ENCODE measurements at regions not wholly inside any gene's neighbourhood (a gene's known extent, or its start where the extent isn't known, plus 50 kb on each side); places are given as distances from the start of the nearest gene placed in this dataset.
"Not testable (repeated sequence)": the region's sequence is repeated elsewhere in the genome, so short reads cannot be mapped to it uniquely, and the experiment has no call there.

DNA sequence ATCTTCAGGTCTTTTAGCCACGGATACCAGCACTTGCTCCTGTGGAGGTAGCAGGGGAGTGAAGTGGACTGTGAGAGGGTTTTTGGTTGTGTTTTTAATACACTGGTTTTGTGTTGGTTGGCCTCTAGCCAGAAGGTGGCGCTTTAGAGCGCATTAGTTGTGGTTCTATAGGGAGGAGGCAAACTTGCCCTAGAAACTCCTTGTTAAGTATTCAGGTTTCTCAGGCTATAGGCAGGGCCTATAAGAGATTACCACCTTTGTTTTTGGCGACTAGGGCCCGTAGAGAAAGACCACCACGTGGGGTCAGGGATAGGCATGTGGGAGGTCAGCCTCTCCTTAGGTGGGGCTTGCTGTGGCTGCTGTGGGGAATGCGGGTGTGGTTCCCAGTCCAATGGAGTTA is 221.6 kb upstream of the SPANXN4 start:
- DNase-seq (ENCODE audit: insufficient read length, low spot score), result no peak
- FAIRE-seq, result no peak

DNA sequence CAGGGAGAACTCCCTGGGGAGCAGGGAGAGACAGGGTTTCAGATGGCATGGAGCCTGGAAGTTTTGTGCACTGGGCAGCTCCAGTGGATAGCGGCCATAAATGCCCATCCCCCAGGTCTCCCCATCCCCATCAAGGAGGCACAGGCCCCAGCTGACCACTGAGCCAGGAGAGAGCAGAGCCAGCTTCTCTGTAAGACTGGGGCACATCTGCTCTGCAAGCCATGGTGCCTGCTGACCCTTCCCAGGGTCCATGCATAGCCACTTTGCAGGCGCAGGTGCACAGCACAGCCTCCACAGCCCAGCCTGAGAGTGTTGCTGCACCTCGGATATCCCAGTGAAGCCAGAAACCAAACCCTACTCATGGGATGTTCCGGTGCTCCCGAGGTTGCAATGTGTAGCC is 206.3 kb upstream of the SPANXN4 start:
- no peak for FAIRE-seq
- no peak for DNase-seq (ENCODE audit: insufficient read length, low spot score)

DNA sequence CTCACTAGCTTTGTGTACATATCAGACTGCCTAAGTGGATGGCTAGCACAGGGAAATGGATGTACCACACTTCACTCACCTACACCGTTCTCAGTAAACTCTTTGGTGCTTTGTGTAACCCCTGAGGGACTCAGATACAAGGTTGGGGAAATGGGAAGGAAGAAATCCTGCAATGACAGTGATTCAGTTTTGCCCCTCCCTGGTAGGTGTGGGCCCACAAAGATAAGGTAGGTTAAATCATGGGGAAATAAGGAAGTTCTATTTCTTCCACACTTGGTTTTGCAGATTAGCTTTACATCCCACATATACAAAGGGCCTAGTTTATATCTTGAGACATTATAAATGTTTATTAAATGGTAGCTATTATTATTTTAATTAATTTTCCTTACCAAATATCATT is 197.6 kb upstream of the SPANXN4 start:
- FAIRE-seq (no peak), DNase-seq (ENCODE audit: insufficient read length, low spot score) (no peak)

DNA sequence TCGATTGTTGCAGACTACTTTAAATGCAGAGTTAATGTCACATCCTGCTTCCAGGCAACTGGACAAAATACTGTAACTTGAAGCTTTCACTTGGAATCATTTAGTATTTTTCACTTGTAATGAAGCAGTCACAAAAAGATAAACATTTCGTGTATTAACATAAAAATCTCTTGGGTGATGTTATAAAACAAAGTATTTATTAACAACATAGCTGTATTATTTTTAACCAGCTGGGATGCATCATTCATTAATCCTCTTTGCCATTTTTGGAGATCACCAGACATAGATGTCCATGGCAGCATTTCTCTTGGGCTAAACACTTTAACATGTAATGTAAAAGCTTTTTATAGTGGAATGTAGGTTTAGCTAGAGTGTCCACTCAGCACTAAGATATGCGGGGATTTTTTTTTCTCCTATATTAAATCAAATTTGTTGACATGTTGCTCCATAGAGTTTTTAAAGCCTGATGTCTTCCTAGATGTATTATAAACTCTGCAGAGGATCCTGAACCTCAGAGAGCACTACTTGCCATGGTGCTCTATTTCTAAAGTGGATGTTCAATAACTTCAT is 193.7 kb upstream of the SPANXN4 start:
- DNase-seq (ENCODE audit: insufficient read length, low spot score), result peak; percentile 5

DNA sequence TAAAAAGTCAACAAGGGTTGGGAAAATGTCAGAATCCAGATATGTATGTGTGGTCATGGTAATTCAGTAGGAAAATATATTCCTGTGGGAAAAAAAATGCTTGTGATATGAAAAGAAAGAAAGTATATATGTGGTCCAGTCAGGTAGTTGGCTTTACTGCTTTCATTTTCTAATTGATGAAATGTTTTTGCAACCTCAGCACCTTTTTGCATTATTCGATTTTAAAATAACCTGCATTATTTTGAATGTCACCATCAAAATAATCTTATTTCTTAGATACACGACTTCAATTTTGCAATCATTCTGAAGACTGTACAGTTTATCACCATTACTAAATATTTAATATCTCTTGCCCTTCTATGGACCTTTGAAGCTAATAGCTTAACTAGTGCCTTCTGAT is 170.8 kb upstream of the SPANXN4 start:
- no peak for DNase-seq (ENCODE audit: insufficient read length, low spot score)
- no peak for FAIRE-seq

More for the DNA sequence above, 193.7 kb upstream of the SPANXN4 start:
- no peak for FAIRE-seq

DNA sequence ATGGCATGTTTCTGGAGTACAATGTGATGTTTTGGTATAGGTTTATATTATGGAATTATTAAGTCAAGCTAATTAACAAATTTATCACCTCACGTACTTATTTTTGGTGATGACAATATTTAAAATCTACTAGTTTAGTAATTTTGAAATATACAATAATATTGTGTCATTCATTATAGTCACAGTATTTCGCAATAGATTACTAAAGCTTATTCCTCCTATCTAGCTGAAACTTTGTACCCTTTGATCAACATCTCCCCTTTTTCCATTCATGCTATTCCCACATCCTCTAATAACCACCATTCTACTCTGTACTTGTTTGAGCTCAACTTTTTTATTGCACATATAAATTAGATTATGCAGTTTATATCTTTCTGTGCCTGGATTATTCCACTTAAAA is 164.8 kb upstream of the SPANXN4 start:
- DNase-seq (ENCODE audit: insufficient read length, low spot score) (no peak), FAIRE-seq (no peak)

GRCh38 chrX:142861557-142861956 is 164.2 kb upstream of the SPANXN4 start:
- DNase-seq (ENCODE audit: insufficient read length, low spot score), result no peak
- no peak for FAIRE-seq

DNA sequence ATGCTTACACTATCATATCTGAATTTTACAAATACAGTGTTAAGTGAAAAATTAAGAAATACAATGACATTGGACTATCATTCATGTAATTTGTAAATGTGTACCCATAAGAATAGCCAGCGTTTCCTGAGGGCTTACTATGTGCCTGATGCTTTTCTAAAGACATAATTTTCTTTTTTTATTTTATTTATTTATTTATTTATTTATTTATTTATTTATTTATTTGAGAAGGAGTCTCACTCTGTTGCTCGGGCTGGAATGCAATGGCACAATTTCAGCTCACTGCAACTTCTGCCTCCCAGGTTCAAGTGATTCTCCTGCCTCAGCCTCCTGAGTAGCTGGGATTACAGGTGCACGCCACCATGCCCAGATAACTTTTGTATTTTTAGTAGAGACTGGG is 159.5 kb upstream of the SPANXN4 start:
- FAIRE-seq; DNase-seq (ENCODE audit: insufficient read length, low spot score): not testable (repeated sequence)

DNA sequence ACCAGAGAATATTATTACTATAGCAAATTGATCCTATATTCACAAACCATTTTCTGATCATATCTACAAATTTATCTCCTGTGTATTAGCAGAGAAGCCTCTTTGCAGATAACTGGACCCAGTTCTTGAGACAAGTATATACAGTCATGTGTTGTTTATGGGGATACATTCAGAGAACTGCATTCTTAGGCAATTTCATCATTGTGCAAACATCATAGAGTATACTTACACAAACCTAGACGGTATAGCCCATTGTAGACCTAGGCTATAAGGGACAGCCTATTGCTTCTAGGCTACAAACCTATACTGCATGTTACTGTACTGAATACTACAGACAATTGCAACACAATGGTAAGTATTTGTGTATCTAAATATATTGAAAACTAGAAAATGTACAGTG is 152.5 kb upstream of the SPANXN4 start:
- DNase-seq (ENCODE audit: insufficient read length, low spot score), result no peak
- no peak for FAIRE-seq

DNA sequence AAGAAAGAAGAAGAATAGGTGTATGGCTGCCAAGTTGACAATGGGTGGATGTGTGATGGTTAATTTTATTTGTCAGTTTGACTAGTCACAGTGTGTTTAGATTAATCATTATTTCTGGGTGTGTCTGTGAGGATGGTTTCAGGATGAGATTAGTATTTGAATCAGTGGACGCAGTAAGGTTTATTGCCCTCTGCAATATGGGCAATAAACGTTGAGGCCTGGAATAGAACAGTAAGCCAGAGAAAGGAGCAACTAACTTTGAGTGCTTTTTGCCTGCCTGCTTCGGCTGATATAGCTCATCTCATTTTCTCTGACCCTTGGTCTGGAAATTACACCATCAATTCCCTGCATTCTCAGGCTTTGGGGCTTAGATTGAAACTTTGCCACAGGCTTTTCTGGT is 140.8 kb upstream of the SPANXN4 start:
- FAIRE-seq (no peak), DNase-seq (ENCODE audit: insufficient read length, low spot score) (no peak)

DNA sequence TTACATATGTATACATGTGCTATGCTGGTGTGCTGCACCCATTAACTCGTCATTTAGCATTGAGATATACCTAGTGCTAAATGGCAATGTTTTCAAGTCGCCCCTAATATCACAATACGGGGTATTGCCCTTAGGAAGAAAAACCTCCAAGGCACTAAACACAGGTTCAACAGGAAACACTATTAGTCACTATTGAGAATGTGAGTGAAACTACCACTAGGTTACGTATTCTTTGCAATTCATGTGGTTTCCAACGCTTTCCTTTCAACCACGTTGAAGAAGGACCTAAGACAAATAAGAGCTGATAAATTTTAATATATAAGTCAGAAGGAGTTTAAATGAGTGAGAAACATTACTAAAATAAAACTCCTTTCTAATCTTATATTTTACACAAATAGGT is 134.7 kb upstream of the SPANXN4 start:
- DNase-seq (ENCODE audit: insufficient read length, low spot score) (no peak), FAIRE-seq (no peak)

- FAIRE-seq, result no peak
Observed at GRCh38 chrX:142898164-142898563, 127.6 kb upstream of the SPANXN4 start.

GRCh38 chrX:142923201-142923600 is 102.5 kb upstream of the SPANXN4 start:
- DNase-seq (ENCODE audit: insufficient read length, low spot score) (no peak), FAIRE-seq (no peak)

More at GRCh38 chrX:142898164-142898563, 127.6 kb upstream of the SPANXN4 start:
- no peak for DNase-seq (ENCODE audit: insufficient read length, low spot score)

GRCh38 chrX:142938793-142939192 is 86.9 kb upstream of the SPANXN4 start:
- DNase-seq (ENCODE audit: insufficient read length, low spot score) (no peak), FAIRE-seq (no peak)

GRCh38 chrX:142972147-142972809 is 53.5 kb upstream of the SPANXN4 start:
- FAIRE-seq, result not testable (repeated sequence)

More at GRCh38 chrX:142972147-142972809, 53.5 kb upstream of the SPANXN4 start:
- DNase-seq (ENCODE audit: insufficient read length, low spot score), result not testable (repeated sequence)

Data from HTR-8/SVneo (cell line).